CD14-positive monocyte (primary cell): ENCODE measurements at regions not wholly inside any gene's neighbourhood (a gene's known extent, or its start where the extent isn't known, plus 50 kb on each side); places are given as distances from the start of the nearest gene placed in this dataset.

Experiments
- DNase-seq, 3 donors: peaks; one replicate each; pipeline ENCODE4 v3.0.0-alpha.2; 2011 to 2022
- H2AFZ ChIP-seq: 2 replicates; pipeline ENCODE4 v1.6.0; 2012; ENCODE audit warnings: mild to moderate bottlenecking, low read depth, low read length, inconsistent platforms; ENCODE audit not compliant: insufficient read depth, poor library complexity, severe bottlenecking
- H3K27ac ChIP-seq, 2 donors: 1 replicate in 1 of 2; 2 replicates in 1 of 2; pipeline ENCODE4 v1.5.1; 2012 to 2013; ENCODE audit warnings: low read length in 2 of 2, control low read depth in 1 of 2, inconsistent platforms in 1 of 2, low read depth in 1 of 2, mild to moderate bottlenecking in 1 of 2
- H3K27me3 ChIP-seq, 2 donors: one replicate each; pipeline versions ENCODE4 v1.6.0 to v1.6.1; 2011 to 2013; ENCODE audit warnings: low read length in 2 of 2; ENCODE audit not compliant: control insufficient read depth in 2 of 2, insufficient read depth in 2 of 2
- H3K36me3 ChIP-seq, 2 donors: replicated peaks in 1 of 2; 1 replicate in 1 of 2; 2 replicates in 1 of 2; pipeline versions ENCODE4 v1.5.1 to v1.6.1; 2012 to 2013; ENCODE audit warnings: low read length in 2 of 2, control low read depth in 1 of 2, inconsistent platforms in 1 of 2, mild to moderate bottlenecking in 1 of 2; ENCODE audit not compliant: insufficient read depth in 2 of 2, control insufficient read depth in 1 of 2
- H3K4me1 ChIP-seq, 2 donors: 1 replicate in 1 of 2; 2 replicates in 1 of 2; pipeline versions ENCODE4 v1.5.1 to v1.6.1; 2012 to 2013; ENCODE audit warnings: low read length in 2 of 2, control low read depth in 1 of 2, inconsistent platforms in 1 of 2, mild to moderate bottlenecking in 1 of 2, moderate library complexity in 1 of 2; ENCODE audit not compliant: insufficient read depth in 2 of 2, control insufficient read depth in 1 of 2
- H3K4me2 ChIP-seq: replicated peaks from 2 replicates; pipeline ENCODE3; 2012; ENCODE audit warnings: low read length, moderate library complexity, mild to moderate bottlenecking; ENCODE audit not compliant: poor library complexity, severe bottlenecking; ENCODE audit errors: extremely low read depth
- H3K4me3 ChIP-seq, 3 experiments: fragments of 200-600 bp in 1 of 3; sonication (generic) in 1 of 3; replicated peaks in 1 of 3; 1 replicate in 2 of 3; 2 replicates in 1 of 3; pipeline ENCODE4 v1.5.1; 2011 to 2013; ENCODE audit warnings: low read length in 3 of 3, mild to moderate bottlenecking in 3 of 3, control low read depth in 2 of 3, low read depth in 2 of 3, inconsistent platforms in 1 of 3, moderate library complexity in 1 of 3
- H3K79me2 ChIP-seq: 2 replicates; pipeline ENCODE4 v1.6.0; 2012; ENCODE audit warnings: mild to moderate bottlenecking, control low read depth, inconsistent platforms, low read length, moderate library complexity; ENCODE audit not compliant: insufficient read depth
- H3K9ac ChIP-seq: 2 replicates; pipeline ENCODE4 v1.6.0; 2017; ENCODE audit warnings: low read length, mild to moderate bottlenecking; ENCODE audit not compliant: insufficient read depth, poor library complexity, severe bottlenecking
- H3K9me3 ChIP-seq, 2 donors: replicated peaks in 1 of 2; 1 replicate in 1 of 2; 2 replicates in 1 of 2; pipeline versions ENCODE4 v1.5.1 to v1.6.1; 2012 to 2013; ENCODE audit warnings: low read length in 2 of 2, control low read depth in 1 of 2; ENCODE audit not compliant: control insufficient read depth in 1 of 2, insufficient read depth in 1 of 2
- H4K20me1 ChIP-seq: 2 replicates; pipeline ENCODE4 v1.6.0; 2012; ENCODE audit warnings: mild to moderate bottlenecking, low read length, control low read depth, moderate library complexity; ENCODE audit not compliant: insufficient read depth
- H3K27ac Mint-ChIP-seq, 7 donors: one replicate each; pipeline ENCODE4 v1.8.0; 2020; ENCODE audit warnings: mild to moderate bottlenecking in 7 of 7, mixed read lengths in 7 of 7, moderate library complexity in 6 of 7, inconsistent platforms in 2 of 7
- H3K27me3 Mint-ChIP-seq, 3 donors: one replicate each; pipeline ENCODE4 v1.8.0; 2021 to 2022; ENCODE audit warnings: low read depth in 3 of 3, mild to moderate bottlenecking in 3 of 3, mixed read lengths in 3 of 3, moderate library complexity in 3 of 3, inconsistent platforms in 1 of 3
- H3K36me3 Mint-ChIP-seq, 2 donors: one replicate each; pipeline ENCODE4 v1.8.0; 2020; ENCODE audit warnings: mixed read lengths in 2 of 2, inconsistent platforms in 1 of 2, mild to moderate bottlenecking in 1 of 2
- H3K4me1 Mint-ChIP-seq: one replicate; pipeline ENCODE4 v1.8.0; 2020; ENCODE audit warnings: mild to moderate bottlenecking, mixed read lengths
- H3K4me3 Mint-ChIP-seq, 2 donors: one replicate each; pipeline ENCODE4 v1.8.0; 2020; ENCODE audit warnings: mild to moderate bottlenecking in 2 of 2, mixed read lengths in 2 of 2, moderate library complexity in 1 of 2
- H3K9me3 Mint-ChIP-seq, 7 donors: one replicate each; pipeline ENCODE4 v1.8.0; 2020 to 2022; ENCODE audit warnings: mixed read lengths in 7 of 7, mild to moderate bottlenecking in 6 of 7, moderate library complexity in 6 of 7, inconsistent platforms in 2 of 7
- CTCF ChIP-seq: fragments of 200-600 bp; IDR thresholded peaks from one replicate; pipeline ENCODE4 v1.8.0; 2022; ENCODE audit warnings: antibody characterized with exemption, mild to moderate bottlenecking
- WGBS: methylation state at CpG from one replicate; pipeline ENCODE4 v1.1.5; 2013; ENCODE audit warnings: missing lambda C conversion rate; ENCODE audit not compliant: insufficient coverage; 5-methylcytosine and 5-hydroxymethylcytosine counted together
- intact Hi-C, 2 donors: fragments of 100-400 bp; cut with micrococcal nuclease; formaldehyde crosslinking; loops; one replicate each; pipeline versions ENCODE4 v1.15.0 to v1.15.1; 2023

GRCh38 chr4:61068745-61069144, 131.4 kb upstream of the ADGRL3 start:
- no peak for TF ChIP-seq CTCF
- WGBS, result 86% methylated on average over 2 of the region's 5 CpGs

GRCh38 chr4:61070269-61070668, 129.9 kb upstream of the ADGRL3 start:
- H3K27me3 ChIP-seq, result no peaks in the 10 kb centered on the region
- H3K27ac ChIP-seq, result no peak overlapping the region
- Mint-ChIP-seq H3K4me1 (no peaks in the 10 kb centered on the region), H3K9me3 (peaks cover 0 to 8% (median 0%) of the 10 kb centered on the region in 7 donors), H3K27me3 (no peaks in the 10 kb centered on the region), H3K4me3 (no peak overlapping the region), H3K36me3 (no peaks in the 10 kb centered on the region), H3K27ac (no peak overlapping the region)
- H3K9ac ChIP-seq, result no peak overlapping the region
- intact Hi-C loops, result no loop called here
- H3K36me3 ChIP-seq, result no peaks in the 10 kb centered on the region
- H4K20me1 ChIP-seq, result no peaks in the 10 kb centered on the region
- TF ChIP-seq CTCF, result no peak
- no peak for DNase-seq
- H3K4me2 ChIP-seq, result no peak overlapping the region
- no peaks in the 10 kb centered on the region for H3K4me1 ChIP-seq
- no peak overlapping the region for H2AFZ ChIP-seq
- WGBS, result 68% methylated on average over 3 of the region's 3 CpGs
- no peak overlapping the region for H3K4me3 ChIP-seq
- H3K9me3 ChIP-seq, result no peaks in the 10 kb centered on the region
- no peaks in the 10 kb centered on the region for H3K79me2 ChIP-seq

More at GRCh38 chr4:61068745-61069144, 131.4 kb upstream of the ADGRL3 start:
- Histone ChIP-seq H3K79me2 (no peaks in the 10 kb centered on the region), H3K4me1 (no peaks in the 10 kb centered on the region), H3K4me2 (no peak overlapping the region), H4K20me1 (no peaks in the 10 kb centered on the region), H3K27ac (no peak overlapping the region), H3K4me3 (no peak overlapping the region), H3K9ac (no peak overlapping the region), H3K36me3 (no peaks in the 10 kb centered on the region), H3K9me3 (no peaks in the 10 kb centered on the region), H2AFZ (no peak overlapping the region), H3K27me3 (no peaks in the 10 kb centered on the region)
- no peak overlapping the region for H3K4me3 Mint-ChIP-seq
- H3K36me3 Mint-ChIP-seq, result no peaks in the 10 kb centered on the region
- intact Hi-C loops, result no loop called here
- no peaks in the 10 kb centered on the region for H3K4me1 Mint-ChIP-seq
- no peak for DNase-seq
- H3K27me3 Mint-ChIP-seq, result no peaks in the 10 kb centered on the region
- peaks cover 0 to 6% (median 0%) of the 10 kb centered on the region in 7 donors for H3K9me3 Mint-ChIP-seq
- H3K27ac Mint-ChIP-seq, result no peak overlapping the region
